ENCODE measurements at regions not wholly inside any gene's neighbourhood (a gene's known extent, or its start where the extent isn't known, plus 50 kb on each side); places are given as distances from the start of the nearest gene placed in this dataset.

- dilution Hi-C loops (cut with MboI; ENCODE audit: extremely low pct_ligation_motif_present, low sequenced_read_pairs), result no loop called here
- intact Hi-C loops (cut with micrococcal nuclease), result no loop called here
- H3K4me2 ChIP-seq (ENCODE audit: insufficient read depth, low read length), result no peak overlapping the region
- no peaks in the 10 kb centered on the region for H3K79me2 ChIP-seq (ENCODE audit: control insufficient read depth, insufficient read depth, low read length)
- BruUV-seq (replicated peaks), result no TSS peak
- no peak overlapping the region for H3K27ac ChIP-seq (ENCODE audit: insufficient read depth, low read depth, low read length)
- H3K27me3 ChIP-seq (ENCODE audit: control insufficient read depth in 2 of 2, insufficient read depth in 2 of 2, low read length in 2 of 2), result no peaks in the 10 kb centered on the region
- H3K9me3 ChIP-seq (replicated peaks; ENCODE audit: control insufficient read depth, insufficient read depth, low read length), result no peaks in the 10 kb centered on the region
- H3K4me3 ChIP-seq (replicated peaks in 1 of 3; ENCODE audit: insufficient read depth in 1 of 3, low read depth in 1 of 3, low read length in 3 of 3), result no peak overlapping the region
- no peaks in the 10 kb centered on the region for H3K36me3 ChIP-seq (ENCODE audit: control insufficient read depth in 2 of 2, extremely low read depth in 1 of 2, insufficient read depth in 2 of 2, low read length in 2 of 2)
- no peak for TF ChIP-seq FOS (IDR thresholded peaks at IDR 0.05; ENCODE audit: borderline replicate concordance, insufficient read depth, low read length)
- no peak for TF ChIP-seq GATA2 (IDR thresholded peaks at IDR 0.05; ENCODE audit: insufficient read depth, insufficient read length, low read depth, low read length)
- no peaks in the 10 kb centered on the region for H3K9me1 ChIP-seq (replicated peaks; ENCODE audit: control insufficient read depth, extremely low read depth, insufficient read depth, low read length)
- H3K9ac ChIP-seq (replicated peaks; ENCODE audit: extremely low read depth, insufficient read depth, low read length), result no peak overlapping the region
- no peaks in the 10 kb centered on the region for H4K20me1 ChIP-seq (replicated peaks; ENCODE audit: control insufficient read depth, extremely low read depth, insufficient read depth, low read length)
- no peaks in the 10 kb centered on the region for H3K4me1 ChIP-seq (ENCODE audit: control insufficient read depth, extremely low read depth, insufficient read depth, low read length)
- FAIRE-seq (no peak), DNase-seq (ENCODE audit: low read depth, low spot score) (no peak)
- CTCF ChIA-PET, result no interaction called here
- no peak overlapping the region for H2AFZ ChIP-seq (ENCODE audit: low read depth, low read length)
- POLR2A ChIA-PET, result no interaction called here
These were observed 382.5 kb downstream of the MED10 start for GRCh38 chr5:5995819-5996218.

GRCh38 chr5:5986492-5987178, 391.7 kb downstream of the MED10 start:
- H3K79me2 ChIP-seq (ENCODE audit: control insufficient read depth, insufficient read depth, low read length), result no peaks in the 10 kb centered on the region
- dilution Hi-C loops (cut with MboI; ENCODE audit: extremely low pct_ligation_motif_present, low sequenced_read_pairs), result no loop called here
- H3K36me3 ChIP-seq (ENCODE audit: control insufficient read depth in 2 of 2, extremely low read depth in 1 of 2, insufficient read depth in 2 of 2, low read length in 2 of 2), result no peaks in the 10 kb centered on the region
- H3K4me1 ChIP-seq (ENCODE audit: control insufficient read depth, extremely low read depth, insufficient read depth, low read length), result no peaks in the 10 kb centered on the region
- no peak for DNase-seq (ENCODE audit: low read depth, low spot score)
- H3K27me3 ChIP-seq (ENCODE audit: control insufficient read depth in 2 of 2, insufficient read depth in 2 of 2, low read length in 2 of 2), result no peaks in the 10 kb centered on the region
- H3K9ac ChIP-seq (replicated peaks; ENCODE audit: extremely low read depth, insufficient read depth, low read length), result no peak overlapping the region
- H3K27ac ChIP-seq (ENCODE audit: insufficient read depth, low read depth, low read length), result no peak overlapping the region
- no peak for FAIRE-seq
- no peak for TF ChIP-seq GATA2 (IDR thresholded peaks at IDR 0.05; ENCODE audit: insufficient read depth, insufficient read length, low read depth, low read length)
- TF ChIP-seq MYC (IDR thresholded peaks at IDR 0.05; ENCODE audit: low read depth, low read length), result no peak
- TF ChIP-seq EZH2 (IDR thresholded peaks at IDR 0.05; ENCODE audit: borderline replicate concordance, low read depth, low read length, severe bottlenecking), result no peak
- TF ChIP-seq CTCF (IDR thresholded peaks at IDR 0.05; ENCODE audit: extremely low read depth in 1 of 2, insufficient read depth in 1 of 2, low read depth in 1 of 2, low read length in 2 of 2), result no peak
- TF ChIP-seq POLR2A (IDR thresholded peaks at IDR 0.05; ENCODE audit: low read depth, low read length), result no peak
- no peak for TF ChIP-seq MAX (IDR thresholded peaks at IDR 0.05; ENCODE audit: insufficient read depth, insufficient read length)
- no peak for TF ChIP-seq POLR2AphosphoS5 (IDR thresholded peaks at IDR 0.05; ENCODE audit: insufficient read depth, low read depth, low read length)
- TF ChIP-seq JUN (IDR thresholded peaks at IDR 0.05; ENCODE audit: borderline replicate concordance, insufficient read depth, insufficient read length, low read depth), result no peak
- TF ChIP-seq FOS (IDR thresholded peaks at IDR 0.05; ENCODE audit: borderline replicate concordance, insufficient read depth, low read length), result no peak
- intact Hi-C loops (cut with micrococcal nuclease), result no loop called here
- H4K20me1 ChIP-seq (replicated peaks; ENCODE audit: control insufficient read depth, extremely low read depth, insufficient read depth, low read length), result no peaks in the 10 kb centered on the region
- H2AFZ ChIP-seq (ENCODE audit: low read depth, low read length), result no peak overlapping the region
- no TSS peak for BruUV-seq (replicated peaks)
- POLR2A ChIA-PET, result no interaction called here
- H3K9me1 ChIP-seq (replicated peaks; ENCODE audit: control insufficient read depth, extremely low read depth, insufficient read depth, low read length), result no peaks in the 10 kb centered on the region
- no peak overlapping the region for H3K4me2 ChIP-seq (ENCODE audit: insufficient read depth, low read length)
- peaks cover 2% of the 10 kb centered on the region for H3K9me3 ChIP-seq (replicated peaks; ENCODE audit: control insufficient read depth, insufficient read depth, low read length)
- no peak overlapping the region for H3K4me3 ChIP-seq (replicated peaks in 1 of 3; ENCODE audit: insufficient read depth in 1 of 3, low read depth in 1 of 3, low read length in 3 of 3)
- CTCF ChIA-PET, result no interaction called here
